KOPT-K1 (cell line): ENCODE measurements at regions not wholly inside any gene's neighbourhood (a gene's known extent, or its start where the extent isn't known, plus 50 kb on each side); places are given as distances from the start of the nearest gene placed in this dataset.
"Not testable (repeated sequence)": the region's sequence is repeated elsewhere in the genome, so short reads cannot be mapped to it uniquely, and the experiment has no call there.

Source experiments
- H3K27ac ChIP-seq: fragments of 200-600 bp; sonication (generic); 2 replicates; pipeline ENCODE4 v1.5.1; 2016; ENCODE audit warnings: antibody characterized with exemption, mild to moderate bottlenecking, low read depth, low read length; ENCODE audit not compliant: poor library complexity, severe bottlenecking
- H3K36me3 ChIP-seq: fragments of 200-600 bp; sonication (generic); 2 replicates; pipeline ENCODE4 v1.5.1; 2017; ENCODE audit warnings: antibody characterized with exemption, mild to moderate bottlenecking, low read length, moderate library complexity; ENCODE audit not compliant: insufficient read depth
- H3K9me3 ChIP-seq: fragments of 200-600 bp; sonication (generic); 2 replicates; pipeline ENCODE4 v1.5.1; 2017; ENCODE audit warnings: antibody characterized with exemption, low read length, mild to moderate bottlenecking; ENCODE audit not compliant: insufficient read depth, poor library complexity, severe bottlenecking

GRCh38 chr13:88464851-88465250 lies 793.7 kb downstream of the SLITRK5 start:
- H3K27ac ChIP-seq: no peak overlapping the region
- no peaks in the 10 kb centered on the region for H3K9me3 ChIP-seq
- H3K36me3 ChIP-seq: no peaks in the 10 kb centered on the region

- no peaks in the 10 kb centered on the region for H3K9me3 ChIP-seq
- no peak overlapping the region for H3K27ac ChIP-seq
- no peaks in the 10 kb centered on the region for H3K36me3 ChIP-seq
Measured at GRCh38 chr13:88472316-88472715, 801.1 kb downstream of the SLITRK5 start.

GRCh38 chr13:88483202-88483601 lies 812.0 kb downstream of the SLITRK5 start:
- no peak overlapping the region for H3K27ac ChIP-seq
- H3K9me3 ChIP-seq: no peaks in the 10 kb centered on the region
- H3K36me3 ChIP-seq: no peaks in the 10 kb centered on the region

- H3K9me3 ChIP-seq: no peaks in the 10 kb centered on the region
- no peak overlapping the region for H3K27ac ChIP-seq
Measured at GRCh38 chr13:88507909-88508308, 836.7 kb downstream of the SLITRK5 start.

GRCh38 chr13:88512993-88513392 lies 841.8 kb downstream of the SLITRK5 start:
- H3K36me3 ChIP-seq, H3K27ac ChIP-seq, H3K9me3 ChIP-seq: not testable (repeated sequence)

More at GRCh38 chr13:88507909-88508308, 836.7 kb downstream of the SLITRK5 start:
- no peaks in the 10 kb centered on the region for H3K36me3 ChIP-seq

- H3K9me3 ChIP-seq: no peaks in the 10 kb centered on the region
- H3K36me3 ChIP-seq: no peaks in the 10 kb centered on the region
- H3K27ac ChIP-seq: no peak overlapping the region
Measured at GRCh38 chr13:88526186-88526852, 855.1 kb downstream of the SLITRK5 start.

GRCh38 chr13:88526853-88527215 lies 855.7 kb downstream of the SLITRK5 start:
- no peaks in the 10 kb centered on the region for H3K36me3 ChIP-seq
- no peak overlapping the region for H3K27ac ChIP-seq

GRCh38 chr13:88541994-88542393 lies 870.8 kb downstream of the SLITRK5 start:
- H3K36me3 ChIP-seq: no peaks in the 10 kb centered on the region
- no peaks in the 10 kb centered on the region for H3K9me3 ChIP-seq

More at GRCh38 chr13:88526853-88527215, 855.7 kb downstream of the SLITRK5 start:
- no peaks in the 10 kb centered on the region for H3K9me3 ChIP-seq

GRCh38 chr13:88544836-88545235 lies 873.7 kb downstream of the SLITRK5 start:
- Histone ChIP-seq H3K27ac (no peak overlapping the region), H3K36me3 (no peaks in the 10 kb centered on the region), H3K9me3 (no peaks in the 10 kb centered on the region)

More at GRCh38 chr13:88541994-88542393, 870.8 kb downstream of the SLITRK5 start:
- H3K27ac ChIP-seq: no peak overlapping the region

- H3K27ac ChIP-seq: no peak overlapping the region
- no peaks in the 10 kb centered on the region for H3K36me3 ChIP-seq
- H3K9me3 ChIP-seq: no peaks in the 10 kb centered on the region
Measured at GRCh38 chr13:88552966-88553365, 881.8 kb downstream of the SLITRK5 start.

GRCh38 chr13:88565566-88565965 lies 894.4 kb downstream of the SLITRK5 start:
- no peaks in the 10 kb centered on the region for H3K36me3 ChIP-seq
- no peaks in the 10 kb centered on the region for H3K9me3 ChIP-seq
- H3K27ac ChIP-seq: no peak overlapping the region

GRCh38 chr13:88585861-88586260 lies 914.7 kb downstream of the SLITRK5 start:
- Histone ChIP-seq H3K9me3 (no peaks in the 10 kb centered on the region), H3K27ac (no peak overlapping the region), H3K36me3 (no peaks in the 10 kb centered on the region)

GRCh38 chr13:88586263-88586662 lies 915.1 kb downstream of the SLITRK5 start:
- Histone ChIP-seq H3K27ac (no peak overlapping the region), H3K9me3 (no peaks in the 10 kb centered on the region)

GRCh38 chr13:88590574-88590973 lies 919.4 kb downstream of the SLITRK5 start:
- Histone ChIP-seq H3K36me3 (no peaks in the 10 kb centered on the region), H3K9me3 (no peaks in the 10 kb centered on the region), H3K27ac (no peak overlapping the region)

More at GRCh38 chr13:88586263-88586662, 915.1 kb downstream of the SLITRK5 start:
- H3K36me3 ChIP-seq: no peaks in the 10 kb centered on the region

GRCh38 chr13:88592105-88592504 lies 920.9 kb downstream of the SLITRK5 start:
- Histone ChIP-seq H3K27ac (no peak overlapping the region), H3K9me3 (no peaks in the 10 kb centered on the region), H3K36me3 (no peaks in the 10 kb centered on the region)

- H3K27ac ChIP-seq: no peak overlapping the region
- H3K36me3 ChIP-seq: no peaks in the 10 kb centered on the region
- H3K9me3 ChIP-seq: no peaks in the 10 kb centered on the region
Measured at GRCh38 chr13:88601949-88602348, 930.8 kb downstream of the SLITRK5 start.
